CD14-positive monocyte (primary cell): ENCODE measurements at regions not wholly inside any gene's neighbourhood (a gene's known extent, or its start where the extent isn't known, plus 50 kb on each side); places are given as distances from the start of the nearest gene placed in this dataset.

Experiments used
- DNase-seq, 3 donors: peaks; one replicate each; pipeline ENCODE4 v3.0.0-alpha.2; 2011 to 2022
- H2AFZ ChIP-seq: 2 replicates; pipeline ENCODE4 v1.6.0; 2012; ENCODE audit warnings: mild to moderate bottlenecking, low read depth, low read length, inconsistent platforms; ENCODE audit not compliant: insufficient read depth, poor library complexity, severe bottlenecking
- H3K27ac ChIP-seq, 2 donors: 1 replicate in 1 of 2; 2 replicates in 1 of 2; pipeline ENCODE4 v1.5.1; 2012 to 2013; ENCODE audit warnings: low read length in 2 of 2, control low read depth in 1 of 2, inconsistent platforms in 1 of 2, low read depth in 1 of 2, mild to moderate bottlenecking in 1 of 2
- H3K27me3 ChIP-seq, 2 donors: one replicate each; pipeline versions ENCODE4 v1.6.0 to v1.6.1; 2011 to 2013; ENCODE audit warnings: low read length in 2 of 2; ENCODE audit not compliant: control insufficient read depth in 2 of 2, insufficient read depth in 2 of 2
- H3K36me3 ChIP-seq, 2 donors: replicated peaks in 1 of 2; 1 replicate in 1 of 2; 2 replicates in 1 of 2; pipeline versions ENCODE4 v1.5.1 to v1.6.1; 2012 to 2013; ENCODE audit warnings: low read length in 2 of 2, control low read depth in 1 of 2, inconsistent platforms in 1 of 2, mild to moderate bottlenecking in 1 of 2; ENCODE audit not compliant: insufficient read depth in 2 of 2, control insufficient read depth in 1 of 2
- H3K4me1 ChIP-seq, 2 donors: 1 replicate in 1 of 2; 2 replicates in 1 of 2; pipeline versions ENCODE4 v1.5.1 to v1.6.1; 2012 to 2013; ENCODE audit warnings: low read length in 2 of 2, control low read depth in 1 of 2, inconsistent platforms in 1 of 2, mild to moderate bottlenecking in 1 of 2, moderate library complexity in 1 of 2; ENCODE audit not compliant: insufficient read depth in 2 of 2, control insufficient read depth in 1 of 2
- H3K4me2 ChIP-seq: replicated peaks from 2 replicates; pipeline ENCODE3; 2012; ENCODE audit warnings: low read length, moderate library complexity, mild to moderate bottlenecking; ENCODE audit not compliant: poor library complexity, severe bottlenecking; ENCODE audit errors: extremely low read depth
- H3K4me3 ChIP-seq, 3 experiments: fragments of 200-600 bp in 1 of 3; sonication (generic) in 1 of 3; replicated peaks in 1 of 3; 1 replicate in 2 of 3; 2 replicates in 1 of 3; pipeline ENCODE4 v1.5.1; 2011 to 2013; ENCODE audit warnings: low read length in 3 of 3, mild to moderate bottlenecking in 3 of 3, control low read depth in 2 of 3, low read depth in 2 of 3, inconsistent platforms in 1 of 3, moderate library complexity in 1 of 3
- H3K79me2 ChIP-seq: 2 replicates; pipeline ENCODE4 v1.6.0; 2012; ENCODE audit warnings: mild to moderate bottlenecking, control low read depth, inconsistent platforms, low read length, moderate library complexity; ENCODE audit not compliant: insufficient read depth
- H3K9ac ChIP-seq: 2 replicates; pipeline ENCODE4 v1.6.0; 2017; ENCODE audit warnings: low read length, mild to moderate bottlenecking; ENCODE audit not compliant: insufficient read depth, poor library complexity, severe bottlenecking
- H3K9me3 ChIP-seq, 2 donors: replicated peaks in 1 of 2; 1 replicate in 1 of 2; 2 replicates in 1 of 2; pipeline versions ENCODE4 v1.5.1 to v1.6.1; 2012 to 2013; ENCODE audit warnings: low read length in 2 of 2, control low read depth in 1 of 2; ENCODE audit not compliant: control insufficient read depth in 1 of 2, insufficient read depth in 1 of 2
- H4K20me1 ChIP-seq: 2 replicates; pipeline ENCODE4 v1.6.0; 2012; ENCODE audit warnings: mild to moderate bottlenecking, low read length, control low read depth, moderate library complexity; ENCODE audit not compliant: insufficient read depth
- H3K27ac Mint-ChIP-seq, 7 donors: one replicate each; pipeline ENCODE4 v1.8.0; 2020; ENCODE audit warnings: mild to moderate bottlenecking in 7 of 7, mixed read lengths in 7 of 7, moderate library complexity in 6 of 7, inconsistent platforms in 2 of 7
- H3K27me3 Mint-ChIP-seq, 3 donors: one replicate each; pipeline ENCODE4 v1.8.0; 2021 to 2022; ENCODE audit warnings: low read depth in 3 of 3, mild to moderate bottlenecking in 3 of 3, mixed read lengths in 3 of 3, moderate library complexity in 3 of 3, inconsistent platforms in 1 of 3
- H3K36me3 Mint-ChIP-seq, 2 donors: one replicate each; pipeline ENCODE4 v1.8.0; 2020; ENCODE audit warnings: mixed read lengths in 2 of 2, inconsistent platforms in 1 of 2, mild to moderate bottlenecking in 1 of 2
- H3K4me1 Mint-ChIP-seq: one replicate; pipeline ENCODE4 v1.8.0; 2020; ENCODE audit warnings: mild to moderate bottlenecking, mixed read lengths
- H3K4me3 Mint-ChIP-seq, 2 donors: one replicate each; pipeline ENCODE4 v1.8.0; 2020; ENCODE audit warnings: mild to moderate bottlenecking in 2 of 2, mixed read lengths in 2 of 2, moderate library complexity in 1 of 2
- H3K9me3 Mint-ChIP-seq, 7 donors: one replicate each; pipeline ENCODE4 v1.8.0; 2020 to 2022; ENCODE audit warnings: mixed read lengths in 7 of 7, mild to moderate bottlenecking in 6 of 7, moderate library complexity in 6 of 7, inconsistent platforms in 2 of 7
- WGBS: methylation state at CpG from one replicate; pipeline ENCODE4 v1.1.5; 2013; ENCODE audit warnings: missing lambda C conversion rate; ENCODE audit not compliant: insufficient coverage; 5-methylcytosine and 5-hydroxymethylcytosine counted together
- intact Hi-C, 2 donors: fragments of 100-400 bp; cut with micrococcal nuclease; formaldehyde crosslinking; loops; one replicate each; pipeline versions ENCODE4 v1.15.0 to v1.15.1; 2023
- TF ChIP-seq, protein P1 (sequence below): fragments of 200-600 bp; IDR thresholded peaks from one replicate; pipeline ENCODE4 v1.8.0; 2022; ENCODE audit warnings: antibody characterized with exemption, mild to moderate bottlenecking

DNA sequence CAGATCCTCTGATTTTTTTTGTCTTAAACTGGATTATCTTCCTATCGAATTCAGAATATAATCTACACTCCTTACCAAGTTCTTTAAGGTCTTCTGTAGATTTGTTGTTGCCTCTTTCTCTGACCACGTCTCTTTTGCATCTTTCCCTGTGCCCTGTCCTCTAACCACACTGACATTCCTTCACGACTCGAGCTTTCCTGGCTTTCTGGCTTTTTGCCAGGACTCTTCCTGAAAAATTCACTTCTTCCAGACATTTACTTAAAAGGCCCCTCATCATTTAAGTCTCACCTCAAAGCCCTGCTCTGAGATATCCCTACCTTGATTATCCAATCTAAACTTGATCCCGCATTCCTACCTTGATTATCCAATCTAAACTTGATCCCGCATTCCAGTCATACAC, 422.3 kb upstream of the DCN start:
- no peak overlapping the region for H3K4me2 ChIP-seq
- no peaks in the 10 kb centered on the region for H3K27me3 ChIP-seq
- no peaks in the 10 kb centered on the region for H3K36me3 Mint-ChIP-seq
- no peaks in the 10 kb centered on the region for H3K36me3 ChIP-seq
- DNase-seq = no peak
- no peaks in the 10 kb centered on the region for H3K9me3 ChIP-seq
- H3K4me1 Mint-ChIP-seq = no peaks in the 10 kb centered on the region
- H4K20me1 ChIP-seq = no peaks in the 10 kb centered on the region
- H3K4me3 Mint-ChIP-seq = no peak overlapping the region
- H3K9me3 Mint-ChIP-seq = peaks cover 0 to 5% (median 2%) of the 10 kb centered on the region in 7 donors
- peaks cover 0 to 2% (median 1%) of the 10 kb centered on the region in 3 donors for H3K27me3 Mint-ChIP-seq
- H3K79me2 ChIP-seq = no peaks in the 10 kb centered on the region
- intact Hi-C loops = no loop called here
- no peak overlapping the region for H3K27ac Mint-ChIP-seq
- TF ChIP-seq, protein P1, sequence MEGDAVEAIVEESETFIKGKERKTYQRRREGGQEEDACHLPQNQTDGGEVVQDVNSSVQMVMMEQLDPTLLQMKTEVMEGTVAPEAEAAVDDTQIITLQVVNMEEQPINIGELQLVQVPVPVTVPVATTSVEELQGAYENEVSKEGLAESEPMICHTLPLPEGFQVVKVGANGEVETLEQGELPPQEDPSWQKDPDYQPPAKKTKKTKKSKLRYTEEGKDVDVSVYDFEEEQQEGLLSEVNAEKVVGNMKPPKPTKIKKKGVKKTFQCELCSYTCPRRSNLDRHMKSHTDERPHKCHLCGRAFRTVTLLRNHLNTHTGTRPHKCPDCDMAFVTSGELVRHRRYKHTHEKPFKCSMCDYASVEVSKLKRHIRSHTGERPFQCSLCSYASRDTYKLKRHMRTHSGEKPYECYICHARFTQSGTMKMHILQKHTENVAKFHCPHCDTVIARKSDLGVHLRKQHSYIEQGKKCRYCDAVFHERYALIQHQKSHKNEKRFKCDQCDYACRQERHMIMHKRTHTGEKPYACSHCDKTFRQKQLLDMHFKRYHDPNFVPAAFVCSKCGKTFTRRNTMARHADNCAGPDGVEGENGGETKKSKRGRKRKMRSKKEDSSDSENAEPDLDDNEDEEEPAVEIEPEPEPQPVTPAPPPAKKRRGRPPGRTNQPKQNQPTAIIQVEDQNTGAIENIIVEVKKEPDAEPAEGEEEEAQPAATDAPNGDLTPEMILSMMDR = no peak
- no peak overlapping the region for H3K27ac ChIP-seq
- H2AFZ ChIP-seq = no peak overlapping the region
- no peaks in the 10 kb centered on the region for H3K4me1 ChIP-seq
- H3K4me3 ChIP-seq = no peak overlapping the region
- no peak overlapping the region for H3K9ac ChIP-seq
- 89% methylated on average over 4 of the region's 6 CpGs for WGBS

DNA sequence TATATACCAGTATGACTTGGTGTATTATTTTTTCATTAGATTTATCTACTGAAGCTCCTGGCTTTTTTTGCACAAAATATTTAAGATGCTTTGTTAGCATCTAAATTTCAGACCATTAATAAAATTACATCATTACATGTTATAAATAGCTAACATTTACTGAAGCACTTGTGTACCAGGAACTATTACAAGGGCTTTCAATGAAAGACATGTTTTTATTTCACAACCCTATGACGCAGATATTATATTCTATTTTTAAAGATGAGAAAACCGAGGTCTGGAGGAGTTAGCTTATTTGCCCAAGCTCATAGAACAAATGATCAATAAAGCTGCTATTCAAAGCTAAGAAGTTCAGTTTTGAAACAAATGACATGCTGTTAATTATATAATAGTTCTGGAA, 420.4 kb upstream of the DCN start:
- Mint-ChIP-seq H3K27ac (no peak overlapping the region), H3K36me3 (no peaks in the 10 kb centered on the region), H3K4me3 (no peak overlapping the region), H3K27me3 (peaks cover 0 to 2% (median 1%) of the 10 kb centered on the region in 3 donors), H3K9me3 (peaks cover 0 to 9% (median 2%) of the 10 kb centered on the region in 7 donors), H3K4me1 (no peaks in the 10 kb centered on the region)
- Histone ChIP-seq H3K79me2 (no peaks in the 10 kb centered on the region), H3K27me3 (no peaks in the 10 kb centered on the region), H4K20me1 (no peaks in the 10 kb centered on the region), H3K36me3 (no peaks in the 10 kb centered on the region), H2AFZ (no peak overlapping the region), H3K4me3 (no peak overlapping the region), H3K27ac (no peak overlapping the region), H3K4me1 (no peaks in the 10 kb centered on the region), H3K4me2 (no peak overlapping the region), H3K9ac (no peak overlapping the region), H3K9me3 (peaks cover 0 to 4% of the 10 kb centered on the region in 2 donors)
- no CpG with 5 or more reads among the region's 2 CpGs for WGBS
- DNase-seq = no peak
- TF ChIP-seq, protein P1 = no peak
- intact Hi-C loops = no loop called here
